Panc1 (cell line): ENCODE measurements at regions not wholly inside any gene's neighbourhood (a gene's known extent, or its start where the extent isn't known, plus 50 kb on each side); places are given as distances from the start of the nearest gene placed in this dataset.

Experiments used
- ATAC-seq: fragments of 200-7000 bp; cut with Tn5 transposase; 2 replicates; pipeline ENCODE4 v1.9.1; 2020; ENCODE audit warnings: mild to moderate bottlenecking, moderate library complexity
- BruUV-seq: library from RNA; stranded (reverse); fragments of 400-500 nt; replicated peaks from 2 replicates; lab custom pipeline; 2021; lab: Mats Ljungman, UMichigan
- CTCF ChIA-PET: fragments of 300-600 bp; sonication (Branson Sonifier 250); formaldehyde crosslinking; loops from one replicate; lab custom pipeline; 2022; ENCODE audit warnings: antibody characterized with exemption; lab: Charles Lee
- POLR2A ChIA-PET: fragments of 300-600 bp; sonication (Branson Sonifier 250); formaldehyde crosslinking; loops from one replicate; lab custom pipeline; 2022; ENCODE audit warnings: antibody characterized with exemption; lab: Charles Lee
- DNase-seq: peaks from one replicate; pipeline ENCODE4 v3.0.0-alpha.2; 2010; ENCODE audit warnings: low read depth, low spot score
- H3K27ac ChIP-seq: 2 replicates; pipeline ENCODE4 v1.5.1; 2011; ENCODE audit warnings: mild to moderate bottlenecking, low read length, inconsistent platforms
- H3K27me3 ChIP-seq: fragments of 200-500 bp; sonication (Bioruptor generic); 2 replicates; pipeline ENCODE4 v1.6.0; 2014; ENCODE audit warnings: low read length, inconsistent platforms; ENCODE audit not compliant: control insufficient read depth, insufficient read depth
- H3K36me3 ChIP-seq: fragments of 200-500 bp; sonication (Bioruptor generic); 2 replicates; pipeline ENCODE4 v1.5.1; 2014; ENCODE audit warnings: inconsistent platforms, mild to moderate bottlenecking, low read length, moderate library complexity; ENCODE audit not compliant: control insufficient read depth, insufficient read depth
- H3K4me1 ChIP-seq: 2 replicates; pipeline ENCODE4 v1.5.1; 2011; ENCODE audit warnings: inconsistent platforms, mild to moderate bottlenecking, low read length, moderate library complexity; ENCODE audit not compliant: control insufficient read depth, insufficient read depth
- H3K4me3 ChIP-seq, 2 experiments: 2 replicates each; pipeline ENCODE4 v1.5.1; 2011 to 2012; ENCODE audit warnings: low read depth in 2 of 2, low read length in 2 of 2, mild to moderate bottlenecking in 2 of 2, inconsistent platforms in 1 of 2, moderate library complexity in 1 of 2
- H3K9me3 ChIP-seq: fragments of 200-500 bp; sonication (Bioruptor generic); 2 replicates; pipeline ENCODE4 v1.5.1; 2014; ENCODE audit warnings: low read depth, mild to moderate bottlenecking, inconsistent platforms, low read length, moderate library complexity; ENCODE audit not compliant: control insufficient read depth, insufficient read depth
- CTCF ChIP-seq: fragments of 450-650 bp; IDR thresholded peaks from 2 replicates; pipeline ENCODE4 v1.5.1; 2017; ENCODE audit warnings: mild to moderate bottlenecking
- POLR2AphosphoS5 ChIP-seq: IDR thresholded peaks from 2 replicates; pipeline ENCODE4 v1.6.1; 2012; ENCODE audit warnings: mild to moderate bottlenecking, low read depth, low read length, moderate library complexity
- SIN3A ChIP-seq: IDR thresholded peaks from 2 replicates; pipeline ENCODE4 v1.6.1; 2012; ENCODE audit warnings: low read depth, mild to moderate bottlenecking, low read length, moderate library complexity, borderline replicate concordance; ENCODE audit not compliant: insufficient read depth
- TCF7L2 ChIP-seq: IDR thresholded peaks from 2 replicates; pipeline ENCODE4 v1.6.1; 2011; ENCODE audit warnings: mild to moderate bottlenecking, low read depth, low read length, inconsistent platforms
- in situ Hi-C: cut with HindIII; loops from 2 replicates; pipeline ENCODE4 v1.10.0; 2016; ENCODE audit warnings: low sequenced_read_pairs, low pct_unique_long_range_greater_than_20kb
- intact Hi-C: fragments of 100-400 bp; cut with micrococcal nuclease; formaldehyde crosslinking; loops from one replicate; pipeline ENCODE4 v1.10.0; 2022; ENCODE audit not compliant: unreplicated experiment
- TF ChIP-seq, protein P1 (sequence below), 2 experiments: IDR thresholded peaks; 2 replicates each; pipeline ENCODE4 v1.6.1; 2011 to 2012; ENCODE audit warnings: low read depth in 2 of 2, control low read depth in 1 of 2, low read length in 1 of 2, mild to moderate bottlenecking in 1 of 2, moderate library complexity in 1 of 2; ENCODE audit not compliant: insufficient read depth in 1 of 2

DNA sequence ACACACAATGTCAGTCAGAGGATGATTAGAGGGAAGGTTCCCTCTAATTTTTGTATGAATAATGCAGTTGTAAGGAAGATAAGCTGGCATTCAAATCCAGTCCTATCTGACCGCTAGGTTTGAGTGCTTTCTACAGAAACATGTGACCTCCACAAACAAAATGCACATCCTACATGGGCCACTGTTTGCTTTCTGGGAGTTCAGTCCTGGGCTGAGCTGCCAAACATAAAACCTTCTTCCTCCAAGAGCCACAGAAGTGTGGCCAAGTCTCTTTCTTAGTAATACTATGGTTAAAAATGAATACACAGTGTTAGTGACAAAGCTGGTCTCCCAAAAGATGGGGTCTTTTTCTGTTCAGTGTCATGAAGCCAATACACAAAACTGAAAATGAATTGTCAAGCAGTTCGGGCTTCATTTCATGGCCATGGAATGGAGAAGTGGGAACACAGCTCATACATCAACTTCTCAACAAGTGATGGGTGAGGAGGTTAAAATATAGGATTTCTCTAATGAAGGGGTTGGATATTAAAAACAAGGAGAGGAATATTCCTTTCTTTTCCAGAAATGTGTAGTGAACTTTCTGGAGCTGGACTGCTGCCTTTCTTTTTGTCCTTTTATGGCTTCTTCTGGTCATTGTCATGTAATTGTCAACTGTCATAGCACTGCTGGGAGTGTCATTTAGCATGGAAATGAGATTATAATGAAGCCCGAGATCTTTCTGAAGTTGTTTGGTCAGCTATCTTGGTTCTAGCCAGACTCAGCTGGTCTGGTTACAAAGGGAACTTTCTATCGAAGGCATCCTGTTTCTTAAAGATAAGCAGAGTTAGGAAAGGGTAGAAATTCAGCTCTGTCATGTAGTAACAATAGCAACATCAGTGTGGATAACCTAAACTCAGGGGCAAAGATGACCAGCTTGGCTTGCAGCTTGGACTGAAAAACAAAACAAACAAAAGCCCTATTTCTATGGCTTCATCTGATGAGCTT lies 135.1 kb downstream of the CHD1L start:
- DNase-seq (no peak), ATAC-seq (no peak)
- 0 out of 2 replicates have a peak, but pooled peaks cover 4% of the 10 kb centered on the region for H3K9me3 ChIP-seq
- H3K4me1 ChIP-seq, result no peaks in the 10 kb centered on the region
- ChIA-PET POLR2A (no interaction called here), CTCF (interaction anchor here (0.7 kb wide), 1 partner anchor 11 kb away, joined by 3 read pairs; no protein-coding TSS in a partner anchor)
- no peaks in the 10 kb centered on the region for H3K27me3 ChIP-seq
- H3K27ac ChIP-seq, result no peak overlapping the region
- no TSS peak for BruUV-seq
- in situ Hi-C loops, result no loop called here
- H3K4me3 ChIP-seq, result no peak overlapping the region
- no peaks in the 10 kb centered on the region for H3K36me3 ChIP-seq
- TF ChIP-seq CTCF, result no peak
- TF ChIP-seq, protein P1, sequence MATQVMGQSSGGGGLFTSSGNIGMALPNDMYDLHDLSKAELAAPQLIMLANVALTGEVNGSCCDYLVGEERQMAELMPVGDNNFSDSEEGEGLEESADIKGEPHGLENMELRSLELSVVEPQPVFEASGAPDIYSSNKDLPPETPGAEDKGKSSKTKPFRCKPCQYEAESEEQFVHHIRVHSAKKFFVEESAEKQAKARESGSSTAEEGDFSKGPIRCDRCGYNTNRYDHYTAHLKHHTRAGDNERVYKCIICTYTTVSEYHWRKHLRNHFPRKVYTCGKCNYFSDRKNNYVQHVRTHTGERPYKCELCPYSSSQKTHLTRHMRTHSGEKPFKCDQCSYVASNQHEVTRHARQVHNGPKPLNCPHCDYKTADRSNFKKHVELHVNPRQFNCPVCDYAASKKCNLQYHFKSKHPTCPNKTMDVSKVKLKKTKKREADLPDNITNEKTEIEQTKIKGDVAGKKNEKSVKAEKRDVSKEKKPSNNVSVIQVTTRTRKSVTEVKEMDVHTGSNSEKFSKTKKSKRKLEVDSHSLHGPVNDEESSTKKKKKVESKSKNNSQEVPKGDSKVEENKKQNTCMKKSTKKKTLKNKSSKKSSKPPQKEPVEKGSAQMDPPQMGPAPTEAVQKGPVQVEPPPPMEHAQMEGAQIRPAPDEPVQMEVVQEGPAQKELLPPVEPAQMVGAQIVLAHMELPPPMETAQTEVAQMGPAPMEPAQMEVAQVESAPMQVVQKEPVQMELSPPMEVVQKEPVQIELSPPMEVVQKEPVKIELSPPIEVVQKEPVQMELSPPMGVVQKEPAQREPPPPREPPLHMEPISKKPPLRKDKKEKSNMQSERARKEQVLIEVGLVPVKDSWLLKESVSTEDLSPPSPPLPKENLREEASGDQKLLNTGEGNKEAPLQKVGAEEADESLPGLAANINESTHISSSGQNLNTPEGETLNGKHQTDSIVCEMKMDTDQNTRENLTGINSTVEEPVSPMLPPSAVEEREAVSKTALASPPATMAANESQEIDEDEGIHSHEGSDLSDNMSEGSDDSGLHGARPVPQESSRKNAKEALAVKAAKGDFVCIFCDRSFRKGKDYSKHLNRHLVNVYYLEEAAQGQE (IDR thresholded peaks at IDR 0.05; ENCODE audit: insufficient read depth in 1 of 2, low read depth in 2 of 2, low read length in 1 of 2), result no peak
- no peak for TF ChIP-seq SIN3A
- no peak for TF ChIP-seq POLR2AphosphoS5
- no peak for TF ChIP-seq TCF7L2
- intact Hi-C loops, result no loop called here

- DNase-seq, result no peak
- no peak for ATAC-seq
- no TSS peak for BruUV-seq
- in situ Hi-C loops, result no loop called here
- TF ChIP-seq SIN3A, result no peak
- TF ChIP-seq TCF7L2, result no peak
- TF ChIP-seq CTCF, result no peak
- TF ChIP-seq, protein P1 (IDR thresholded peaks at IDR 0.05; ENCODE audit: insufficient read depth in 1 of 2, low read depth in 2 of 2, low read length in 1 of 2), result no peak
- no peak for TF ChIP-seq POLR2AphosphoS5
- ChIA-PET POLR2A (no interaction called here), CTCF (no interaction called here)
- Histone ChIP-seq H3K27me3 (no peaks in the 10 kb centered on the region), H3K27ac (no peak overlapping the region), H3K9me3 (no peaks in the 10 kb centered on the region), H3K36me3 (no peaks in the 10 kb centered on the region), H3K4me3 (no peak overlapping the region), H3K4me1 (no peaks in the 10 kb centered on the region)
- intact Hi-C loops, result no loop called here
Observed at GRCh38 chr1:147379889-147380288, 137.4 kb downstream of the CHD1L start.
